ENCODE measurements at regions not wholly inside any gene's neighbourhood (a gene's known extent, or its start where the extent isn't known, plus 50 kb on each side); places are given as distances from the start of the nearest gene placed in this dataset.

- no peak for ATAC-seq
- H3K36me3 Mint-ChIP-seq = no peaks in the 10 kb centered on the region
- H3K9me3 Mint-ChIP-seq = peaks cover 0 to 13% of the 10 kb centered on the region in 2 donors
- DNase-seq (ENCODE audit: low spot score in 2 of 2) = no peak
- no peak overlapping the region for H3K27ac Mint-ChIP-seq
Observed at GRCh38 chr2:2800697-2801096, 469.6 kb upstream of the MYT1L start.

GRCh38 chr2:2800001-2800400 is 468.9 kb upstream of the MYT1L start:
- ATAC-seq = no peak
- Mint-ChIP-seq H3K27ac (no peak overlapping the region), H3K36me3 (no peaks in the 10 kb centered on the region), H3K9me3 (peaks cover 0 to 13% of the 10 kb centered on the region in 2 donors)
- DNase-seq (ENCODE audit: low spot score in 2 of 2) = no peak

- no peak for DNase-seq (ENCODE audit: low spot score in 2 of 2)
- no peak for ATAC-seq
- Mint-ChIP-seq H3K27ac (no peak overlapping the region), H3K9me3 (peaks cover 0 to 13% of the 10 kb centered on the region in 2 donors), H3K36me3 (no peaks in the 10 kb centered on the region)
Observed at GRCh38 chr2:2799151-2799697, 468.1 kb upstream of the MYT1L start.

- Mint-ChIP-seq H3K9me3 (peaks cover 0 to 10% of the 10 kb centered on the region in 2 donors), H3K27ac (no peak overlapping the region), H3K36me3 (no peaks in the 10 kb centered on the region)
- DNase-seq (ENCODE audit: low spot score in 2 of 2) = no peak
- ATAC-seq = no peak
Observed at GRCh38 chr2:2798337-2798736, 467.3 kb upstream of the MYT1L start.

GRCh38 chr2:2797797-2798196 is 466.7 kb upstream of the MYT1L start:
- Mint-ChIP-seq H3K36me3 (no peaks in the 10 kb centered on the region), H3K9me3 (peaks cover 0 to 10% of the 10 kb centered on the region in 2 donors), H3K27ac (no peak overlapping the region)
- DNase-seq (ENCODE audit: low spot score in 2 of 2) (no peak), ATAC-seq (no peak)

GRCh38 chr2:2796207-2796606 is 465.1 kb upstream of the MYT1L start:
- H3K27ac Mint-ChIP-seq = no peak overlapping the region
- H3K36me3 Mint-ChIP-seq = no peaks in the 10 kb centered on the region
- ATAC-seq (no peak), DNase-seq (ENCODE audit: low spot score in 2 of 2) (no peak)
- H3K9me3 Mint-ChIP-seq = peaks cover 0 to 2% of the 10 kb centered on the region in 2 donors

- Mint-ChIP-seq H3K36me3 (no peaks in the 10 kb centered on the region), H3K27ac (no peak overlapping the region), H3K9me3 (no peaks in the 10 kb centered on the region)
- no peak for ATAC-seq
- no peak for DNase-seq (ENCODE audit: low spot score in 2 of 2)
Observed at GRCh38 chr2:2795438-2796091, 464.5 kb upstream of the MYT1L start.

- no peak for ATAC-seq
Observed at GRCh38 chr2:2793925-2794560, 463.0 kb upstream of the MYT1L start.

GRCh38 chr2:2793514-2793913 is 462.4 kb upstream of the MYT1L start:
- no peaks in the 10 kb centered on the region for H3K9me3 Mint-ChIP-seq
- H3K36me3 Mint-ChIP-seq = no peaks in the 10 kb centered on the region
- ATAC-seq (no peak), DNase-seq (ENCODE audit: low spot score in 2 of 2) (no peak)
- H3K27ac Mint-ChIP-seq = no peak overlapping the region

More at GRCh38 chr2:2793925-2794560, 463.0 kb upstream of the MYT1L start:
- no peak overlapping the region for H3K27ac Mint-ChIP-seq
- no peak for DNase-seq (ENCODE audit: low spot score in 2 of 2)
- no peaks in the 10 kb centered on the region for H3K36me3 Mint-ChIP-seq
- no peaks in the 10 kb centered on the region for H3K9me3 Mint-ChIP-seq

GRCh38 chr2:2791606-2792005 is 460.5 kb upstream of the MYT1L start:
- Mint-ChIP-seq H3K27ac (no peak overlapping the region), H3K36me3 (no peaks in the 10 kb centered on the region), H3K9me3 (no peaks in the 10 kb centered on the region)
- DNase-seq (ENCODE audit: low spot score in 2 of 2) (no peak), ATAC-seq (no peak)

GRCh38 chr2:2791031-2791430 is 460.0 kb upstream of the MYT1L start:
- Mint-ChIP-seq H3K9me3 (no peaks in the 10 kb centered on the region), H3K27ac (no peak overlapping the region), H3K36me3 (no peaks in the 10 kb centered on the region)
- ATAC-seq (no peak), DNase-seq (ENCODE audit: low spot score in 2 of 2) (no peak)

GRCh38 chr2:2788076-2788475 is 457.0 kb upstream of the MYT1L start:
- ATAC-seq (no peak), DNase-seq (ENCODE audit: low spot score in 2 of 2) (no peak)
- Mint-ChIP-seq H3K27ac (no peak overlapping the region), H3K36me3 (peaks cover 0 to 4% of the 10 kb centered on the region in 2 donors), H3K9me3 (peaks cover 4 to 5% of the 10 kb centered on the region in 2 donors)

GRCh38 chr2:2787301-2787907 is 456.3 kb upstream of the MYT1L start:
- no peak overlapping the region for H3K27ac Mint-ChIP-seq
- DNase-seq (ENCODE audit: low spot score in 2 of 2) = no peak

GRCh38 chr2:2782007-2782406 is 450.9 kb upstream of the MYT1L start:
- DNase-seq (ENCODE audit: low spot score in 2 of 2) (no peak), ATAC-seq (no peak)
- no peak overlapping the region for H3K27ac Mint-ChIP-seq
- peaks cover 21 to 25% of the 10 kb centered on the region in 2 donors for H3K36me3 Mint-ChIP-seq
- peaks cover 24 to 31% of the 10 kb centered on the region in 2 donors for H3K9me3 Mint-ChIP-seq

More at GRCh38 chr2:2787301-2787907, 456.3 kb upstream of the MYT1L start:
- Mint-ChIP-seq H3K36me3 (peaks cover 0 to 4% of the 10 kb centered on the region in 2 donors), H3K9me3 (peaks cover 4 to 5% of the 10 kb centered on the region in 2 donors)
- ATAC-seq = no peak

GRCh38 chr2:2779727-2780126 is 448.7 kb upstream of the MYT1L start:
- ATAC-seq = no peak
- peaks cover 21 to 25% of the 10 kb centered on the region in 2 donors for H3K36me3 Mint-ChIP-seq

GRCh38 chr2:2777876-2778275 is 446.8 kb upstream of the MYT1L start:
- no peak overlapping the region for H3K27ac Mint-ChIP-seq
- peaks cover 16 to 25% of the 10 kb centered on the region in 2 donors for H3K36me3 Mint-ChIP-seq
- peaks cover 19 to 26% of the 10 kb centered on the region in 2 donors for H3K9me3 Mint-ChIP-seq
- ATAC-seq (no peak), DNase-seq (ENCODE audit: low spot score in 2 of 2) (no peak)

More at GRCh38 chr2:2779727-2780126, 448.7 kb upstream of the MYT1L start:
- peaks cover 24 to 31% of the 10 kb centered on the region in 2 donors for H3K9me3 Mint-ChIP-seq
- no peak for DNase-seq (ENCODE audit: low spot score in 2 of 2)
- no peak overlapping the region for H3K27ac Mint-ChIP-seq

- ATAC-seq (no peak), DNase-seq (ENCODE audit: low spot score in 2 of 2) (no peak)
- Mint-ChIP-seq H3K9me3 (peaks cover 19 to 26% of the 10 kb centered on the region in 2 donors), H3K36me3 (peaks cover 16 to 25% of the 10 kb centered on the region in 2 donors), H3K27ac (no peak overlapping the region)
Observed at GRCh38 chr2:2777213-2777612, 446.1 kb upstream of the MYT1L start.
